K562 (cell line): ENCODE measurements at regions not wholly inside any gene's neighbourhood (a gene's known extent, or its start where the extent isn't known, plus 50 kb on each side); places are given as distances from the start of the nearest gene placed in this dataset.

Source experiments
- ATAC-seq: fragments of 200-7000 bp; cut with Tn5 transposase; 3 replicates; pipeline ENCODE4 v1.9.1; 2020; ENCODE audit warnings: moderate library complexity
- BruUV-seq: library from RNA; stranded (reverse); fragments of 400-500 nt; replicated peaks from 2 replicates; lab custom pipeline; 2021; lab: Mats Ljungman, UMichigan
- CTCF ChIA-PET: fragments of 300-600 bp; formaldehyde crosslinking; extraction: SDS; loops from one replicate; lab custom pipeline; 2021; ENCODE audit warnings: low intra/inter-chr PET ratio; lab: Yijun Ruan, JAX
- POLR2A ChIA-PET: fragments of 300-600, 350-650 bp; sonication (Branson Sonifier 250); formaldehyde crosslinking; extraction: SDS; loops from one replicate; lab custom pipeline; 2021; ENCODE audit warnings: antibody characterized with exemption, inconsistent platforms; lab: Yijun Ruan, JAX
- DNase-seq, 4 experiments: peaks; one replicate each; pipeline versions ENCODE4 v3.0.0 to v3.0.0-alpha.2; 2011 to 2018; ENCODE audit warnings: low spot score in 3 of 4, mixed read lengths in 3 of 4; ENCODE audit errors: extremely low read depth in 1 of 4
- FAIRE-seq: peaks from 2 replicates; lab custom pipeline; 2011; peaks lifted over from hg19 to GRCh38; lab: Jason Lieb, UNC
- H2AFZ ChIP-seq: 2 replicates; pipeline ENCODE4 v1.6.0; 2011; ENCODE audit warnings: low read depth, low read length, control low read depth, inconsistent platforms
- H3K27ac ChIP-seq: fragments of 200-600 bp; 3 replicates; pipeline ENCODE4 v1.8.0; 2011; ENCODE audit warnings: low read depth, mild to moderate bottlenecking, control low read depth, inconsistent platforms, low read length, moderate library complexity, mixed read lengths; ENCODE audit errors: extremely low read depth
- H3K27me3 ChIP-seq, 2 experiments: fragments of 300-600 bp in 1 of 2; 2 replicates in 1 of 2; 3 replicates in 1 of 2; pipeline versions ENCODE4 v1.6.0 to v1.8.0; 2011; ENCODE audit warnings: inconsistent platforms in 2 of 2, low read length in 2 of 2, mild to moderate bottlenecking in 1 of 2, mixed read lengths in 1 of 2, moderate library complexity in 1 of 2; ENCODE audit not compliant: control insufficient read depth in 2 of 2, insufficient read depth in 2 of 2
- H3K36me3 ChIP-seq: fragments of 300-600 bp; 3 replicates; pipeline ENCODE4 v1.8.0; 2011; ENCODE audit warnings: mild to moderate bottlenecking, low read length, inconsistent platforms; ENCODE audit not compliant: control insufficient read depth, insufficient read depth
- H3K4me1 ChIP-seq, 2 experiments: fragments of 200-600 bp in 1 of 2; replicated peaks in 1 of 2; 2 replicates in 1 of 2; 3 replicates in 1 of 2; pipeline versions ENCODE4 v1.5.1 to v1.8.0; 2011; ENCODE audit warnings: inconsistent platforms in 2 of 2, low read length in 2 of 2, mild to moderate bottlenecking in 1 of 2, mixed read lengths in 1 of 2, moderate library complexity in 1 of 2; ENCODE audit not compliant: control insufficient read depth in 2 of 2, insufficient read depth in 2 of 2
- H3K4me2 ChIP-seq: 2 replicates; pipeline ENCODE4 v1.6.1; 2011; ENCODE audit warnings: low read length, control low read depth, inconsistent platforms, mixed read lengths; ENCODE audit not compliant: insufficient read depth
- H3K4me3 ChIP-seq: fragments of 200-600 bp; sonication (generic), shearing (Covaris generic); 2 replicates; pipeline ENCODE4 v1.5.1; 2016; ENCODE audit warnings: control low read depth, inconsistent platforms
- H3K79me2 ChIP-seq: fragments of 200-600 bp; 3 replicates; pipeline ENCODE4 v1.8.0; 2011; ENCODE audit warnings: low read length, inconsistent platforms; ENCODE audit not compliant: control insufficient read depth, insufficient read depth
- H3K9ac ChIP-seq, 2 experiments: 2 replicates each; pipeline versions ENCODE4 v1.6.0 to v1.6.1; 2011; ENCODE audit warnings: low read depth in 2 of 2, low read length in 2 of 2, control low read depth in 1 of 2, inconsistent platforms in 1 of 2, mild to moderate bottlenecking in 1 of 2, mixed read lengths in 1 of 2; ENCODE audit not compliant: insufficient read depth in 1 of 2
- H3K9me1 ChIP-seq: one replicate; pipeline ENCODE4 v1.6.0; 2011; ENCODE audit warnings: inconsistent platforms, mild to moderate bottlenecking, low read length, moderate library complexity; ENCODE audit not compliant: control insufficient read depth, insufficient read depth
- H3K9me3 ChIP-seq: replicated peaks from 2 replicates; pipeline ENCODE4 v1.5.1; 2011; ENCODE audit warnings: low read depth, low read length, inconsistent platforms; ENCODE audit not compliant: control insufficient read depth, insufficient read depth
- H4K20me1 ChIP-seq: replicated peaks from 2 replicates; pipeline ENCODE4 v1.6.1; 2011; ENCODE audit warnings: low read length, inconsistent platforms, mixed read lengths; ENCODE audit not compliant: control insufficient read depth, insufficient read depth
- BCOR ChIP-seq: fragments of 450-650 bp; IDR thresholded peaks from 2 replicates; pipeline ENCODE4 v1.6.1; 2016
- CBX3 ChIP-seq, 2 experiments: IDR thresholded peaks; 1 replicate in 1 of 2; 2 replicates in 1 of 2; pipeline ENCODE4 v1.6.1; 2012; ENCODE audit warnings: inconsistent platforms in 2 of 2, low read length in 2 of 2, borderline replicate concordance in 1 of 2, control low read depth in 1 of 2
- CXXC5 ChIP-seq: fragments of 250-450 bp; sonication (Bioruptor Pico); IDR thresholded peaks from 2 replicates; pipeline ENCODE4 v1.8.0; 2022; ENCODE audit warnings: inconsistent platforms, mild to moderate bottlenecking, moderate library complexity
- EGR1 ChIP-seq: fragments of 450-650 bp; conservative IDR thresholded peaks from 2 replicates; pipeline ENCODE4 v1.6.1; 2017; ENCODE audit warnings: mild to moderate bottlenecking
- EP300 ChIP-seq: IDR thresholded peaks from 2 replicates; pipeline ENCODE4 v1.6.1; 2012; ENCODE audit warnings: low read length, improper control_type of control experiment
- ETS2 ChIP-seq: IDR thresholded peaks from 2 replicates; pipeline ENCODE4 v1.6.1; 2016; ENCODE audit warnings: borderline replicate concordance, missing genetic modification characterization, mild to moderate bottlenecking, moderate library complexity, missing compliant biosample characterization; ENCODE audit not compliant: poor library complexity, severe bottlenecking
- KDM1A ChIP-seq, 2 experiments: fragments of 450-650 bp; IDR thresholded peaks; 2 replicates each; pipeline ENCODE4 v1.6.1; 2016; ENCODE audit warnings: mild to moderate bottlenecking in 2 of 2
- MIER1 ChIP-seq: fragments of 450-650 bp; IDR thresholded peaks from 2 replicates; pipeline ENCODE4 v1.6.1; 2016; ENCODE audit warnings: antibody characterized with exemption, mild to moderate bottlenecking, low read depth
- NFE2L1 ChIP-seq: fragments of 450-650 bp; IDR thresholded peaks from 2 replicates; pipeline ENCODE4 v1.6.1; 2016; ENCODE audit warnings: missing genetic modification characterization, low read depth, mild to moderate bottlenecking, missing compliant biosample characterization, moderate library complexity, borderline replicate concordance
- PHTF2 ChIP-seq: fragments of 250-450 bp; sonication (Bioruptor Pico); IDR thresholded peaks from 2 replicates; pipeline ENCODE4 v1.5.0; 2021; ENCODE audit warnings: mild to moderate bottlenecking
- SP2 ChIP-seq: IDR thresholded peaks from 2 replicates; pipeline ENCODE4 v1.6.1; 2011; ENCODE audit warnings: mild to moderate bottlenecking, low read depth, low read length, moderate library complexity; ENCODE audit not compliant: poor library complexity, severe bottlenecking; ENCODE audit errors: extremely low read depth
- SRSF7 ChIP-seq: fragments of 200-400 bp; formaldehyde crosslinking; optimal IDR thresholded peaks from 2 replicates; pipeline ENCODE3; 2017; ENCODE audit warnings: mild to moderate bottlenecking, low read depth, low read length
- ZNF224 ChIP-seq: sonication (generic); formaldehyde crosslinking; IDR thresholded peaks from 2 replicates; pipeline ENCODE4 v1.8.0; 2022; ENCODE audit warnings: mild to moderate bottlenecking, missing genetic modification reagents
- ZNF24 ChIP-seq: fragments of 450-650 bp; IDR thresholded peaks from 2 replicates; pipeline ENCODE4 v1.6.1; 2016
- WGBS: fragments of 100-300 bp; shearing (Covaris generic); methylation state at CpG from one replicate; pipeline ENCODE4 v1.1.6; 2016; ENCODE audit warnings: low coverage, mixed read lengths; ENCODE audit not compliant: insufficient coverage; ENCODE audit errors: missing lambda C conversion rate; 5-methylcytosine and 5-hydroxymethylcytosine counted together
- in situ Hi-C: fragments of 300-500 bp; cut with MboI; formaldehyde crosslinking; loops from 4 replicates; pipeline ENCODE4 v1.15.0; 2018; ENCODE audit warnings: inconsistent platforms, mixed read lengths
- intact Hi-C: fragments of 100-400 bp; cut with micrococcal nuclease; formaldehyde crosslinking; loops from 2 replicates; pipeline ENCODE4 v1.14.2; 2022
- TF ChIP-seq, protein P1 (sequence below): fragments of 450-650 bp; IDR thresholded peaks from 2 replicates; pipeline ENCODE4 v1.6.1; 2017; ENCODE audit warnings: antibody characterized with exemption

DNA sequence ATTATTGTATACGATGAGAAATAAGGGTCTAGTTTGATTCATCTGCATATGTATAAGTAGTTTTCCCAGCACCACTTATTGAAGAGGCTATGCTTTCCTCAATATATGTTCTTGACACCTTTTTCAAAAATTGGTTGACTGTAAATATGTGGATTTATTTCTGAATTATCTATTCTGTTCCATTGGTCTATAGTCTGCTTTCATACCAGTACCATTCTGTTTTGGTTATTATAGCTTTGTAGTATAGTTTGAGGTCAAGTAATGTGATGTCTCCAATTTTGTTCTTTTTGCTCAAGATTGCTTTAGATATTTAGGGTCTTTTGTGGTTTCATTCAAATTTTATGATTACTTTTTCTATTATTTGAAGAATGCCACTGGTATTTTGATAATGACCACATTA lies 103.8 kb upstream of the LIPC start:
- no peaks in the 10 kb centered on the region for H3K79me2 ChIP-seq
- H3K4me1 ChIP-seq, result peaks cover 18 to 30% of the 10 kb centered on the region in 2 experiments
- no peaks in the 10 kb centered on the region for H3K27me3 ChIP-seq
- H4K20me1 ChIP-seq, result no peaks in the 10 kb centered on the region
- in situ Hi-C loops, result no loop called here
- CTCF ChIA-PET, result no interaction called here
- no peak overlapping the region for H3K9ac ChIP-seq
- BruUV-seq, result no TSS peak
- H3K9me3 ChIP-seq, result no peaks in the 10 kb centered on the region
- FAIRE-seq (no peak), DNase-seq (no peak), ATAC-seq (no peak)
- 91% methylated on average over 1 of the region's 1 CpG for WGBS
- intact Hi-C loops, result no loop called here
- H3K4me3 ChIP-seq, result no peak overlapping the region
- H2AFZ ChIP-seq, result no peak overlapping the region
- H3K9me1 ChIP-seq, result no peaks in the 10 kb centered on the region
- POLR2A ChIA-PET, result no interaction called here
- H3K27ac ChIP-seq, result no peak overlapping the region
- H3K4me2 ChIP-seq, result no peak overlapping the region
- no peaks in the 10 kb centered on the region for H3K36me3 ChIP-seq
- TF ChIP-seq BCOR, result peak; percentile 50; the same call in 1 of the 2 replicates
- TF ChIP-seq CXXC5, result no peak
- TF ChIP-seq MIER1, result no peak
- no peak for TF ChIP-seq ZNF224 (CRISPR knock-in tag)
- TF ChIP-seq PHTF2 (CRISPR knock-in tag), result no peak
- TF ChIP-seq SRSF7, result no peak
- TF ChIP-seq ZNF24, result no peak
- no peak for TF ChIP-seq NFE2L1 (tag)
- 0 out of 3 replicates have a peak, but pooled peaks of 1 of the 2 experiments have one; percentile 12 for TF ChIP-seq CBX3 (IDR thresholded peaks at IDR 0.05; ENCODE audit: borderline replicate concordance in 1 of 2, low read length in 2 of 2)
- 0 out of 4 replicates have a peak, but pooled peaks of 1 of the 2 experiments have one; percentile 11 for TF ChIP-seq KDM1A (IDR thresholded peaks at IDR 0.05)
- TF ChIP-seq, protein P1, sequence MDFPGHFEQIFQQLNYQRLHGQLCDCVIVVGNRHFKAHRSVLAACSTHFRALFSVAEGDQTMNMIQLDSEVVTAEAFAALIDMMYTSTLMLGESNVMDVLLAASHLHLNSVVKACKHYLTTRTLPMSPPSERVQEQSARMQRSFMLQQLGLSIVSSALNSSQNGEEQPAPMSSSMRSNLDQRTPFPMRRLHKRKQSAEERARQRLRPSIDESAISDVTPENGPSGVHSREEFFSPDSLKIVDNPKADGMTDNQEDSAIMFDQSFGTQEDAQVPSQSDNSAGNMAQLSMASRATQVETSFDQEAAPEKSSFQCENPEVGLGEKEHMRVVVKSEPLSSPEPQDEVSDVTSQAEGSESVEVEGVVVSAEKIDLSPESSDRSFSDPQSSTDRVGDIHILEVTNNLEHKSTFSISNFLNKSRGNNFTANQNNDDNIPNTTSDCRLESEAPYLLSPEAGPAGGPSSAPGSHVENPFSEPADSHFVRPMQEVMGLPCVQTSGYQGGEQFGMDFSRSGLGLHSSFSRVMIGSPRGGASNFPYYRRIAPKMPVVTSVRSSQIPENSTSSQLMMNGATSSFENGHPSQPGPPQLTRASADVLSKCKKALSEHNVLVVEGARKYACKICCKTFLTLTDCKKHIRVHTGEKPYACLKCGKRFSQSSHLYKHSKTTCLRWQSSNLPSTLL, result no peak
- TF ChIP-seq EP300, result no peak
- no peak for TF ChIP-seq ETS2
- TF ChIP-seq SP2, result no peak
- no peak for TF ChIP-seq EGR1
